WTC11 (cell line): ENCODE measurements at regions not wholly inside any gene's neighbourhood (a gene's known extent, or its start where the extent isn't known, plus 50 kb on each side); places are given as distances from the start of the nearest gene placed in this dataset.

Source experiments
- ATAC-seq: fragments of 200-7000 bp; cut with Tn5 transposase; 2 replicates; pipeline ENCODE4 v1.10.0; 2021; ENCODE audit warnings: mild to moderate bottlenecking, moderate library complexity
- CTCF ChIA-PET: fragments of 300-600 bp; sonication (Branson Sonifier 250); formaldehyde crosslinking; loops from one replicate; lab custom pipeline; 2021; ENCODE audit warnings: antibody characterized with exemption; lab: Charles Lee
- POLR2A ChIA-PET: fragments of 350-600 bp; sonication (Branson Sonifier 250); formaldehyde crosslinking; loops from one replicate; lab custom pipeline; 2021; ENCODE audit warnings: antibody characterized with exemption; lab: Charles Lee
- DNase-seq: peaks from one replicate; pipeline ENCODE4 v3.0.0; 2021; ENCODE audit warnings: low spot score
- H3K27ac Mint-ChIP-seq: 2 replicates; pipeline ENCODE4 v1.8.0; 2021; ENCODE audit warnings: mixed read lengths
- H3K27me3 Mint-ChIP-seq: 2 replicates; pipeline ENCODE4 v1.8.0; 2021; ENCODE audit warnings: low read depth, mild to moderate bottlenecking, moderate library complexity, mixed read lengths
- H3K36me3 Mint-ChIP-seq: 2 replicates; pipeline ENCODE4 v1.8.0; 2021; ENCODE audit warnings: mixed read lengths
- H3K4me1 Mint-ChIP-seq: 2 replicates; pipeline ENCODE4 v1.8.0; 2022; ENCODE audit warnings: mixed read lengths
- H3K4me3 Mint-ChIP-seq: 2 replicates; pipeline ENCODE4 v1.8.0; 2021; ENCODE audit warnings: mild to moderate bottlenecking, moderate library complexity, mixed read lengths
- H3K9me3 Mint-ChIP-seq: 2 replicates; pipeline ENCODE4 v1.8.0; 2021; ENCODE audit warnings: mixed read lengths
- AFF4 ChIP-seq: sonication (generic); formaldehyde crosslinking; IDR thresholded peaks from 2 replicates; pipeline ENCODE4 v1.8.1; 2023; ENCODE audit warnings: mild to moderate bottlenecking, missing genetic modification reagents, borderline replicate concordance
- AR ChIP-seq: fragments of 250-450 bp; sonication (Bioruptor Pico); IDR thresholded peaks from 2 replicates; pipeline ENCODE4 v1.9.0; 2021; ENCODE audit warnings: mild to moderate bottlenecking
- ATF6 ChIP-seq: sonication (generic); formaldehyde crosslinking; IDR thresholded peaks from 2 replicates; pipeline ENCODE4 v1.8.1; 2023; ENCODE audit warnings: mild to moderate bottlenecking, missing genetic modification reagents
- CREB1 ChIP-seq: sonication (generic); formaldehyde crosslinking; IDR thresholded peaks from 2 replicates; pipeline ENCODE4 v1.8.0; 2023; ENCODE audit warnings: mild to moderate bottlenecking, missing genetic modification reagents
- GABPB1 ChIP-seq: sonication (generic); formaldehyde crosslinking; IDR thresholded peaks from 2 replicates; pipeline ENCODE4 v1.8.1; 2023; ENCODE audit warnings: mild to moderate bottlenecking, missing genetic modification reagents
- HMGA2 ChIP-seq: fragments of 250-450 bp; sonication (Bioruptor Pico); IDR thresholded peaks from 2 replicates; pipeline ENCODE4 v1.4.0; 2021; ENCODE audit warnings: mild to moderate bottlenecking, moderate library complexity
- IRF2 ChIP-seq: sonication (generic); formaldehyde crosslinking; IDR thresholded peaks from 2 replicates; pipeline ENCODE4 v1.8.0; 2022; ENCODE audit warnings: low read depth, missing genetic modification reagents, borderline replicate concordance
- NR2C2 ChIP-seq: sonication (generic); formaldehyde crosslinking; IDR thresholded peaks from 2 replicates; pipeline ENCODE4 v1.8.0; 2022; ENCODE audit warnings: mild to moderate bottlenecking, missing genetic modification reagents
- RORB ChIP-seq: fragments of 250-450 bp; sonication (Bioruptor Pico); IDR thresholded peaks from 2 replicates; pipeline ENCODE4 v1.9.0; 2021; ENCODE audit warnings: mild to moderate bottlenecking
- SP1 ChIP-seq: sonication (generic); formaldehyde crosslinking; conservative IDR thresholded peaks from 2 replicates; pipeline ENCODE4 v1.8.1; 2022; ENCODE audit warnings: missing genetic modification reagents
- TCF7 ChIP-seq: sonication (generic); formaldehyde crosslinking; IDR thresholded peaks from 2 replicates; pipeline ENCODE4 v1.8.0; 2022; ENCODE audit warnings: mild to moderate bottlenecking, low read depth, missing genetic modification reagents, moderate library complexity
- ZNF138 ChIP-seq: sonication (generic); formaldehyde crosslinking; conservative IDR thresholded peaks from 2 replicates; pipeline ENCODE4 v1.8.1; 2022; ENCODE audit warnings: mild to moderate bottlenecking, moderate library complexity, missing genetic modification reagents
- ZNF281 ChIP-seq: sonication (generic); formaldehyde crosslinking; IDR thresholded peaks from 2 replicates; pipeline ENCODE4 v1.8.0; 2023; ENCODE audit warnings: mild to moderate bottlenecking, missing genetic modification reagents
- ZNF416 ChIP-seq: fragments of 250-450 bp; sonication (Bioruptor Pico); IDR thresholded peaks from 2 replicates; pipeline ENCODE4 v1.9.0; 2021; ENCODE audit warnings: mild to moderate bottlenecking, inconsistent platforms
- ZNF423 ChIP-seq: fragments of 250-450 bp; sonication (Bioruptor Pico); IDR thresholded peaks from 2 replicates; pipeline ENCODE4 v2.1.2; 2022; ENCODE audit warnings: mild to moderate bottlenecking, moderate library complexity
- ZNF425 ChIP-seq: fragments of 250-450 bp; sonication (Bioruptor Pico); conservative IDR thresholded peaks from 2 replicates; pipeline ENCODE4 v1.9.0; 2021; ENCODE audit warnings: mild to moderate bottlenecking
- ZNF671 ChIP-seq: fragments of 250-450 bp; sonication (Bioruptor Pico); IDR thresholded peaks from 2 replicates; pipeline ENCODE4 v1.8.0; 2021; ENCODE audit warnings: mild to moderate bottlenecking

- no peaks in the 10 kb centered on the region for H3K4me1 Mint-ChIP-seq
- no peak for ATAC-seq
- ChIA-PET POLR2A (no interaction called here), CTCF (no interaction called here)
- no peak for TF ChIP-seq ATF6 (CRISPR knock-in tag)
- no peak for TF ChIP-seq ZNF416 (CRISPR knock-in tag)
- TF ChIP-seq AR (CRISPR knock-in tag): no peak
- no peak for TF ChIP-seq GABPB1 (CRISPR knock-in tag)
- no peak for TF ChIP-seq CREB1 (CRISPR knock-in tag)
- no peak for TF ChIP-seq TCF7 (CRISPR knock-in tag)
- H3K9me3 Mint-ChIP-seq: peaks cover 5% of the 10 kb centered on the region; the same call in 1 of the 2 replicates
- no peak for DNase-seq
- H3K36me3 Mint-ChIP-seq: no peaks in the 10 kb centered on the region
- no peak overlapping the region for H3K27ac Mint-ChIP-seq
- no peaks in the 10 kb centered on the region; the same call in 1 of the 2 replicates for H3K27me3 Mint-ChIP-seq
- H3K4me3 Mint-ChIP-seq: no peak overlapping the region
Measured at GRCh38 chr22:48844056-48844675, 983.5 kb downstream of the BRD1 start.

GRCh38 chr22:48843640-48844039 lies 984.0 kb downstream of the BRD1 start:
- no peak overlapping the region for H3K27ac Mint-ChIP-seq
- peaks cover 5% of the 10 kb centered on the region; the same call in 1 of the 2 replicates for H3K9me3 Mint-ChIP-seq
- H3K4me1 Mint-ChIP-seq: no peaks in the 10 kb centered on the region
- no peaks in the 10 kb centered on the region; the same call in 1 of the 2 replicates for H3K27me3 Mint-ChIP-seq
- H3K36me3 Mint-ChIP-seq: no peaks in the 10 kb centered on the region
- DNase-seq (no peak), ATAC-seq (no peak; the same call in 1 of the 2 replicates)
- CTCF ChIA-PET: no interaction called here
- POLR2A ChIA-PET: no interaction called here
- no peak overlapping the region for H3K4me3 Mint-ChIP-seq
- TF ChIP-seq ZNF671 (CRISPR knock-in tag) (no peak), ZNF281 (CRISPR knock-in tag) (no peak), ZNF425 (CRISPR knock-in tag) (no peak), TCF7 (CRISPR knock-in tag) (no peak), CREB1 (CRISPR knock-in tag) (no peak), AFF4 (CRISPR knock-in tag) (no peak), SP1 (CRISPR knock-in tag) (no peak), NR2C2 (CRISPR knock-in tag) (no peak), ATF6 (CRISPR knock-in tag) (no peak), ZNF423 (no peak), ZNF138 (CRISPR knock-in tag) (no peak), HMGA2 (no peak), IRF2 (CRISPR knock-in tag) (no peak), RORB (CRISPR knock-in tag) (no peak)
